Activated T-helper 1 cell treated with anti-CD3 and anti-CD28 coated beads, Interleukin-12 subunit alpha, Interleukin-12 subunit beta, Interleukin-2, Interleukin-4 antibody, amounts not matched to agents 30 ng/mL and 10 ng/mL and 1 ng/mL, durations not matched to agents 14 hours and 24 hours and 36 hours (primary cell): ENCODE measurements at regions not wholly inside any gene's neighbourhood (a gene's known extent, or its start where the extent isn't known, plus 50 kb on each side); places are given as distances from the start of the nearest gene placed in this dataset.
"Not testable (repeated sequence)": the region's sequence is repeated elsewhere in the genome, so short reads cannot be mapped to it uniquely, and the experiment has no call there.

Source experiments
- DNase-seq: peaks from one replicate; pipeline ENCODE4 v3.0.0; 2021; ENCODE audit warnings: low spot score
- H3K27ac Mint-ChIP-seq: one replicate; pipeline ENCODE4 v1.8.0; 2021; ENCODE audit warnings: mild to moderate bottlenecking, mixed read lengths
- H3K27me3 Mint-ChIP-seq: one replicate; pipeline ENCODE4 v1.8.0; 2022; ENCODE audit warnings: mild to moderate bottlenecking, moderate library complexity, mixed read lengths; ENCODE audit not compliant: insufficient read depth
- H3K36me3 Mint-ChIP-seq: one replicate; pipeline ENCODE4 v1.8.0; 2021; ENCODE audit warnings: low read depth, mixed read lengths
- H3K4me1 Mint-ChIP-seq: one replicate; pipeline ENCODE4 v1.8.0; 2021; ENCODE audit warnings: low read depth, mixed read lengths
- H3K4me3 Mint-ChIP-seq: one replicate; pipeline ENCODE4 v1.8.0; 2021; ENCODE audit warnings: mild to moderate bottlenecking, moderate library complexity, mixed read lengths
- H3K9me3 Mint-ChIP-seq: one replicate; pipeline ENCODE4 v1.8.0; 2021; ENCODE audit warnings: mixed read lengths
- intact Hi-C: fragments of 100-400 bp; cut with micrococcal nuclease; formaldehyde crosslinking; loops from one replicate; pipeline ENCODE4 v1.15.1; 2024

DNA sequence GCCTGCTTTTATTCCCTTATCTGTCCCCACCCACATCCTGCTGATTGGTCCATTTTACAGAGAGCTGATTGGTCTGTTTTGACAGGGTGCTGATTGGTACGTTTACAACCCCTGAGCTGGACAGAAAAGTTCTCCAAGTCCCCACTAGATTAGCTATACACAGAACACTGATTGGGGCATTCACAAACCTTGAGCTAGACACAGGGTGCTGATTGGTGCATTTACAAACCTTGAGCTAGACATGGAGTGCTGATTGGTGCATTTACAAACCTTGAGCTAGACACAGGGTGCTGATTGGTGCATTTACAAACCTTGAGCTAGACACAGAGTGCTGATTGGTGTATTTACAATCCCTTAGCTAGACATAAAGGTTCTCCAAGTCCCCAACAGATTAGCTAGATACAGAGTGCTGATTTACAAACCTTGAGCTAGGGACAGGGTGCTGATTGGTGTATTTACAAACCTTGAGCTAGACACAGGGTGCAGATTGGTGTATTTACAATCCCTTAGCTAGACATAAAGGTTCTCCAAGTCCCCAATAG is 158.2 kb downstream of the BRD1 start:
- H3K27me3 Mint-ChIP-seq: peaks cover 29% of the 10 kb centered on the region
- H3K4me3 Mint-ChIP-seq, H3K9me3 Mint-ChIP-seq, H3K36me3 Mint-ChIP-seq, intact Hi-C loops, H3K27ac Mint-ChIP-seq, DNase-seq, H3K4me1 Mint-ChIP-seq: not testable (repeated sequence)

DNA sequence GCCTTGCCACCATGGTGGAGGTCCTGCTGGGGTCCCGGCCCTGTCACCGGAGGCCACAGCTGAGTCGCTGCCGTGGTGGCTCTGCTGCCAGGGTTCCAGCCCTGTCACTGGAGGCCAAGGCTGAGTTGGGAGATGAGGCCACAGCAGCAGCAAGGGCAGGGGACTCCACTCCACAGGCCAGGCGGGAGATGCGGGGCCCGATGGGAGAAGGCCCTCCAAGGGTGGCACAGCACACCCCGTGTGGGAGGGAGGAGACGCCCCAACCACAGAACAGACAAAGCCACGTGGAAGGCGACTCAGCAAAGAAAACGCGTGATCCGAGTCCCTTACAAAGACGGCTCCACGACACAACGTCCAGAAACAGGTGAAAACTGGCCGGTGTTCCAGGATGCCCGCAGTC is 159.3 kb downstream of the BRD1 start:
- no peak for DNase-seq
- H3K4me3 Mint-ChIP-seq: no peak overlapping the region
- no peaks in the 10 kb centered on the region for H3K9me3 Mint-ChIP-seq
- H3K36me3 Mint-ChIP-seq: no peaks in the 10 kb centered on the region
- intact Hi-C loops: no loop called here
- peaks cover 27% of the 10 kb centered on the region for H3K27me3 Mint-ChIP-seq
- no peak overlapping the region for H3K27ac Mint-ChIP-seq
- H3K4me1 Mint-ChIP-seq: peaks cover 8% of the 10 kb centered on the region

DNA sequence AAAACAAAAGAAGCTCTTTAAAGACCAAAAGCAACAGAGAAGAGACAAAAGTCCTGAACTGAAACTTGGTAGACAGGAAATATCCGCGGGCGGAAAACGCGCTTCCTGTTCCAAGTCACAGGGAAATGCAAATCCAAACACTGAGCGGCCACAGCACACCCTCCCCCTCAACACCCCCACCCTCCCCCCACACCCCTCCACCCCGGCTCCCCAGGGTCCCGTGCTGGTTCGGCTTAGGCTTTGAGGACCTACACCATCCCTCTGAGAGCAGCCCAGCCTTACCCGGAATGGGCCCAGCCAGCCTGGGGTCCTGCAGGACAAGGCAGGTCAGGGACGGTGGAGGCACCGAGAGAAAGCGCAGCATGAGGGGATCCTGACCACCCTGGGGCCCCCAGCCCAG is 160.4 kb downstream of the BRD1 start:
- DNase-seq: no peak
- H3K4me3 Mint-ChIP-seq: no peak overlapping the region

DNA sequence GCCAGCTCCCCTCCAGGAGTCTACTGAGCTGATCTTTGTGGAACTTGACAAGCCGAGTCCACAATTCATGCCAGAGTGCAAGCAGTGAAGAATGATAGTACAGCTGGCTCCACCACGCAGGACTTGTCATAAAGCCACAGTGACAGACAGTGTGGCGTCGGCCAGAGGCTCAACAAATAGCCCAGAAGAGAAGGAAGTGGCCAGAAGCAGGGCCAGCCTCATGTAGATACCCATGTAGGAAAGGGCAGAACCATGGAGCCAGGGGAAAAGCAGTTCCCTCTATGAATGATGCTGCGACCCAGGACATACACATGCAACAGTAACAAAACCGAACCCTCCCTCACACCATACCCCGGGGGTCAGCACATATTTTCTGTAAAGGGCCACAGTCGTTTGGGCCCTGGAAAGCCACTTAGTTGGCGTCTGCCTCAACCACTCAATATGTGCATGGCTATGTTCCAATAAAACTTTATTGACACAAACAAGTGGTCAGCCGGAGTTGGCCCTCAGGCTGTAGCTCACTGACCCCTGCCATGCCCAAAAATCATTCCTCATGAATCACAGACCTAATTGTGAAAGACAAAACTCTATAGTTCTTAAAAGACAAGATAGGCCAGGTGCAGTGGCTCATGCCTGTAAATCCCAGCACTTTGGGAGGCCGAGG is 161.4 kb downstream of the BRD1 start:
- intact Hi-C loops: no loop called here
- H3K9me3 Mint-ChIP-seq: no peaks in the 10 kb centered on the region
- H3K27me3 Mint-ChIP-seq: peaks cover 25% of the 10 kb centered on the region
- DNase-seq: no peak
- no peak overlapping the region for H3K27ac Mint-ChIP-seq
- H3K36me3 Mint-ChIP-seq: no peaks in the 10 kb centered on the region
- H3K4me1 Mint-ChIP-seq: peaks cover 3% of the 10 kb centered on the region
- no peak overlapping the region for H3K4me3 Mint-ChIP-seq

More for the DNA sequence above, 160.4 kb downstream of the BRD1 start:
- Mint-ChIP-seq H3K27ac (no peak overlapping the region), H3K36me3 (no peaks in the 10 kb centered on the region), H3K9me3 (no peaks in the 10 kb centered on the region), H3K27me3 (peaks cover 32% of the 10 kb centered on the region), H3K4me1 (peaks cover 8% of the 10 kb centered on the region)
- intact Hi-C loops: no loop called here

DNA sequence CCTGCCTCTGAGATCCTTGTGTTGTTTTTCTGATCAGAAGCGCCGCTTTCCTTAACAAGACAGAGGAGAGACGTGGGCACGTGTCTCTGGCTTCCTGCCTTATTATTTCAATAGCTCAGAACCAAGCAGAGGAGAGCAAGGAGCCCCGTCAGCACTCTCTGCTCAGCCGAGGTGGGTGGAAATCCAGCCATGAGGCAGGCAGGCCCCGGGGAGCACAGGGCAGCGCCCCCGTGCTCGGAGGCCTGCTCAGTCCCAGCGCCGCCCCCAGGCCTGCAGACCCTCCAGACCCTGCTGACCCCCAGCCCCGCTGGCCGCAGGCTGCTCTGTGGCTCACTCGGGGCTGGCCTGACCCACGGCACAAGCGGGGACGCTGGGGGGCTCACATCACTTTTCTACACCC is 162.8 kb downstream of the BRD1 start:
- H3K36me3 Mint-ChIP-seq: no peaks in the 10 kb centered on the region
- no peak overlapping the region for H3K27ac Mint-ChIP-seq
- no peak for DNase-seq
- intact Hi-C loops: no loop called here
- H3K4me3 Mint-ChIP-seq: no peak overlapping the region
- H3K4me1 Mint-ChIP-seq: no peaks in the 10 kb centered on the region
- H3K27me3 Mint-ChIP-seq: peaks cover 20% of the 10 kb centered on the region
- H3K9me3 Mint-ChIP-seq: no peaks in the 10 kb centered on the region

DNA sequence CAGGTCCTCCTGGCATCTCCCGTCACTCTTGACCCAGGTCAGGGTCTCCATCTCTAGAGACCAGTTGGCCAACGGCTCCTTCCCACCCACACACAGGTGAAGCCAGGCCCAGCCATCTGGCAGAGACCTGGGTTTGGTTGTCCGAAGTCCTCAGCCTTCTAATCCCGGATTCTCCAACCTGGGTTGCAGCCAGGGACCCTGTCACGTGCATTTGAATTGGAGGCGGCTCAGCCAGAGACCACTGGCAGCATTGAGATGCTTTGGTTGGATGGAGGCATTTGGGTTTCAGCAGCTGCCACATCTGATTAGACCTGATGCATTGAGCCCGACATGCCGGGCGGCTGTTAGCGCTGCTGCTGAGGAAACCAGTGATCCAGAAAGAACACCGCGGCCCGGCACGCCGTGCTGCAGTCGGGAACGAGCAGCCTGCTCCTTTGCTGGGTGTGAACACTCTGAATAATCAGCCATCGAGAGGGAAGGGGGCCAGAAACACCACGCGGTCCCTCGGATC is 163.2 kb downstream of the BRD1 start:
- H3K36me3 Mint-ChIP-seq: no peaks in the 10 kb centered on the region
- H3K27me3 Mint-ChIP-seq: peaks cover 15% of the 10 kb centered on the region
- no peak overlapping the region for H3K27ac Mint-ChIP-seq
- intact Hi-C loops: no loop called here
- H3K4me3 Mint-ChIP-seq: no peak overlapping the region
- DNase-seq: no peak
- no peaks in the 10 kb centered on the region for H3K4me1 Mint-ChIP-seq
- H3K9me3 Mint-ChIP-seq: no peaks in the 10 kb centered on the region

DNA sequence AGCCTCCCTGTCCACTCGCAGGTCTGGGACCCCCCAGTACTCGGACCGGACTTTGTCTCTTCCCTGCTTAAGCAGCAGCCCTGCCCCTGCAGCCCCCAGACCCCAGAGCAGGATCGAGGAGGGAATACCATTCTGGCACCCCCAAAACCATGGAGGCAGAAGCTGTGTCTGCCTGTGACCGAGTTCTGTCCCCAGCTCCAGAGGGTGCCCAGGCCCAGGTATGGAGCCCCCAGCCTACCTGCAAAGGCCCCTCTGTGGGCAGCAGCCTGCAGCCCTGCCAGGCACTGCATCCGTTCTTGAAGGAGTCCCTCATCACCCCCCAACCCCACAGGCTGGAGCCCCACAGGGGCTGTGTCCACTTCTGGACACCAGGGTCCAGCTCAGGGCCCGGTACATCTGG is 163.8 kb downstream of the BRD1 start:
- intact Hi-C loops: no loop called here
- H3K36me3 Mint-ChIP-seq: no peaks in the 10 kb centered on the region

DNA sequence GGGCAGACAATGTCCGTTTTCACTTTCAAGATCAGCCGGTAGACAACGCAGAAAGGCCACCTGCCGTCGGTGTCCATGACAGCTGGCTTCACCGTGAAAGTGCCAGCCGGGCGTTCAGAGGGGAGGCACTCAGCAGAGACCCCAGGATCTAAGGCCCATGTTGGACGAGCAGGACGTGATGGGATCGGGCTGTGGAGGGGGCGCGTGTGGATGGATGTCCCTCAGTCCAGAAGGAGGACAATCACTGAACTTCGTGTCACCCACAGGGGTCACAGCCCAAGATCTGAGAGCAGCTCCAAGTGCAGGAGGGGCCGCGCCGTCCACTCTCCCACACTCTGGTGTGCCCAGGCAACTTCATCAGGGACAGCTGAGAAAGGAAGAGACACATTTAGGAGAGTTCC is 164.4 kb downstream of the BRD1 start:
- no peaks in the 10 kb centered on the region for H3K36me3 Mint-ChIP-seq
- no peak overlapping the region for H3K27ac Mint-ChIP-seq
- H3K27me3 Mint-ChIP-seq: peaks cover 11% of the 10 kb centered on the region
- intact Hi-C loops: no loop called here
- H3K4me1 Mint-ChIP-seq: no peaks in the 10 kb centered on the region
- no peak overlapping the region for H3K4me3 Mint-ChIP-seq
- no peaks in the 10 kb centered on the region for H3K9me3 Mint-ChIP-seq
- no peak for DNase-seq

More for the DNA sequence above, 163.8 kb downstream of the BRD1 start:
- Mint-ChIP-seq H3K4me1 (no peaks in the 10 kb centered on the region), H3K4me3 (no peak overlapping the region), H3K27ac (no peak overlapping the region), H3K27me3 (peaks cover 11% of the 10 kb centered on the region), H3K9me3 (no peaks in the 10 kb centered on the region)
- DNase-seq: no peak

DNA sequence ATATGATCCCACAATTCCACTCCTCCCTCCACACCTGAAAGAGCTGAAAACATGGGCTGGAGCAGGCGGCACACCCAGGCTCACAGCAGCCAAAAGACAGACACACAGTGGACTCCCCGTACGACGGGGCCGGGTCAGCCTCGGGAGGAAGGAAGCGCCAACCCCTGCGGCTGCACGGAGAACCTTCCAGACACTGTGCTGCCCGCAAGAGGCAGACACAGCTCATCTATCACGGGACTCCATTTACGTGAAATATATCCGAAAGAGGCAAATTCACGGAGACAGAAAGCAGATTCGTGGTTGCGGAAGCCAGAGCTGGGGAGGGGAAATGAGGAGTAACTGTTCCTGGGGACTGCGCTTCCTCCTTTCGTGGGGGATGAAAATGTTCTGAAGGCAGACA is 165.0 kb downstream of the BRD1 start:
- Mint-ChIP-seq H3K9me3 (no peaks in the 10 kb centered on the region), H3K27me3 (peaks cover 11% of the 10 kb centered on the region), H3K4me3 (no peak overlapping the region), H3K4me1 (peaks cover 4% of the 10 kb centered on the region), H3K36me3 (peaks cover 3% of the 10 kb centered on the region), H3K27ac (no peak overlapping the region)
- intact Hi-C loops: no loop called here
- DNase-seq: no peak

DNA sequence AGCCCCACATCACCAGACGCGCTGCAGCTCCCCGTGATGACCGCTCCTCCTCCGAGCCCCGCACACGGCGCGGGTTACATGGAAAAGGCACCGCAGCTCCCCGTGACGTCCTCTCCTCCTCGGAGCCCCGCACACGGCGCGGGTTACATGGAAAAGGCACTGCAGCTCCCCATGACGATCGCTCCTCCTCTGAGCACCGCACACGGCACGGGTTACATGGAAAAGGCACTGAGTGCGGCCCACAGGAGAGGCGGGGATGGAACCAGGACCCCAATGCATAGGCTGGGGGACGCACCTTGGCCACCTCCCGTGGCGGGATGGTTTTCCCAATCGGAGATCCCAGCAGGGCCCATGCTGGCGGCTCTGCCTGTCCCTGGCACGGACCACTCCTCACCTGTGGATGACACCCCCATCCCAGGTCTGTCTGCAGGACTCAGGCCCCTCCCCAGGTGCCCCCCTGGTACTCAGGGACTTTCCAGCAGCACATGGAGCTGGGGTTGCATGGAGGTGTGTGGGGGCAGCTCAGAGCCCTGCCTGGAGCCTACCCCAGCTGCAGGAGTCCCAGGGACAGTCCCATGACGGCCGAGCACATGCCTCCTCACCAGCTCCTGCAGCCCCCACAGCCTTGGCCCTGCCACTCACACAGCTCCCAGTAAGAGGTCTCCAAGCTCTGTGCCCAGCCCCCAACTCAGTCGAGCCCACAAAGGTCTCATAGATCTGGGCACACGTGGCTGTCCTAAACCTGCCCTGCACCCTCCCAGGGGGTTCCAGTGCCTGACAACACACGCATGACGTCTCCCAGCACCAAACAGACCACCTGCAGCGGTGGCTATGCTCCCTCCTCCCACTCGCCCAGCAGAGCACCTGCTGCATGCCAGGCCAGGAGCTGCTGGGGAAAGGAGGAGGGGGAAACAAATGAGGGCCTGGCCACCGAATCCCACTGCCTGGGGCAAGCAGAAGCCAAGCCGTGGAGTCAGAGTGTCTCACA is 166.6 kb downstream of the BRD1 start:
- Mint-ChIP-seq H3K4me1 (peaks cover 11% of the 10 kb centered on the region), H3K36me3 (peaks cover 7% of the 10 kb centered on the region), H3K27ac (no peak overlapping the region), H3K9me3 (no peaks in the 10 kb centered on the region), H3K4me3 (no peak overlapping the region), H3K27me3 (peaks cover 11% of the 10 kb centered on the region)
- DNase-seq: no peak
- intact Hi-C loops: no loop called here

DNA sequence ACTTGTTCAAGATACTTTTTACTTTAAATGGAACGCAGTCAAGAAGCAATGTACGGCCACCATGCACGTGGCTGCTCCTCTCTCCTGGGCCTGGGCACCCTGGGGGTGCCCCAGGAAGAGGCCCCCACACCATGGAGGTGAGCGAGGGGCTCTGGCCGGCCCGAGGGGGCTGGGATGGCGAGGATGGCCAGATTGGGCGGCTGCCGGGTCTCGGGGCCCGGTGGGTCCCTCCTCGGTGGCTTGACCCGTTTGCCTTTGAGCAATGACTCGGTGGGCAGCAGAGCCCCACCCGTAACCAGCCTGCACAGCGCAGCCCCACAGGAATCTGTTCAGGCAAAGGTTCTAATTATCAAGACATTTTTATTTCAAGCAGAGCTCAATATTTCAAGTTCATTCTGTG is 167.4 kb downstream of the BRD1 start:
- DNase-seq: no peak
- Mint-ChIP-seq H3K4me1 (peaks cover 11% of the 10 kb centered on the region), H3K27me3 (peaks cover 7% of the 10 kb centered on the region), H3K4me3 (no peak overlapping the region), H3K36me3 (peaks cover 10% of the 10 kb centered on the region), H3K27ac (no peak overlapping the region), H3K9me3 (no peaks in the 10 kb centered on the region)
- intact Hi-C loops: no loop called here

DNA sequence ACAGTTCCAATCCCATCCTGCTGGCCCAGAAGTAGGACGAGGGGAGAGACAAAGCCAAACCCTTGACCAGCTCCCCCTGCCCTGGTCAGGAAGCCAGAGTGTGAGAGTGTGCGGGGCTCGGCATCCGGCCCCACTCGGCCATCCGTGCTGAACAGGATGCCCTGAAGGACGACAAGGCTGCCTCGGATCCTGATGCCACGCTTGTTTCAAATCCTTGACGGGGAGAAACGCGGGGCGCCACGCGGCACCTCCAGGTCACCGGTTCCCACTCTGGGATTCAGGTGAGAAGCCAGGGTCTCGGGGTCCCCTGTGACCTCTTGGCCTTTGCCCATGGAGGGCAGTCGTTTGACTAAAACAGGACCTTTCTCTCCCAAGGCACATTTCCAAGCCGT is 167.8 kb downstream of the BRD1 start:
- Mint-ChIP-seq H3K36me3 (peaks cover 12% of the 10 kb centered on the region), H3K4me3 (no peak overlapping the region), H3K27ac (no peak overlapping the region), H3K4me1 (peaks cover 11% of the 10 kb centered on the region), H3K27me3 (peaks cover 5% of the 10 kb centered on the region), H3K9me3 (no peaks in the 10 kb centered on the region)
- no peak for DNase-seq
- intact Hi-C loops: no loop called here
